ENCODE measurements at regions not wholly inside any gene's neighbourhood (a gene's known extent, or its start where the extent isn't known, plus 50 kb on each side); places are given as distances from the start of the nearest gene placed in this dataset.
A peak's percentile ranks its signal among the peaks of the same experiment; 100 is the strongest.

- TF ChIP-seq ZNF652 (CRISPR knock-in tag; IDR thresholded peaks at IDR 0.05; ENCODE audit: borderline replicate concordance, low read depth) (peak; percentile 74), ZNF367 (CRISPR knock-in tag; IDR thresholded peaks at IDR 0.05; ENCODE audit: borderline replicate concordance) (no peak)
- 0% methylated on average over 2 of the region's 2 CpGs for WGBS (ENCODE audit: low lambda C conversion rate)
- H4K20me1 ChIP-seq (ENCODE audit: insufficient read depth, low read length): no peaks in the 10 kb centered on the region
- no peak for FAIRE-seq
- H3K79me2 ChIP-seq (ENCODE audit: insufficient read depth, low read length): no peaks in the 10 kb centered on the region
- ChIA-PET POLR2A (no interaction called here), CTCF (ENCODE audit: low intra/inter-chr PET ratio, low total read pairs) (no interaction called here)
- H3K27ac ChIP-seq (ENCODE audit: extremely low read length, insufficient read depth, low read length): no peak overlapping the region
- no peaks in the 10 kb centered on the region for H3K36me3 ChIP-seq (replicated peaks in 1 of 2; ENCODE audit: control insufficient read depth in 1 of 2, insufficient read depth in 2 of 2, low read length in 2 of 2)
- H3K4me2 ChIP-seq (ENCODE audit: low read depth, low read length): no peak overlapping the region
- intact Hi-C loops (cut with micrococcal nuclease; ENCODE audit: unreplicated experiment) (no loop called here), in situ Hi-C loops (cut with HindIII; ENCODE audit: extremely low pct_ligation_motif_present, low pct_unique_long_range_greater_than_20kb) (no loop called here)
- H3K27me3 ChIP-seq (ENCODE audit: control insufficient read depth in 1 of 2, insufficient read depth in 2 of 2, low read length in 2 of 2): no peaks in the 10 kb centered on the region
- peak; percentile 31 for DNase-seq (ENCODE audit: low spot score)
- no peaks in the 10 kb centered on the region for H3K9me3 ChIP-seq (ENCODE audit: low read length)
- no peaks in the 10 kb centered on the region for H3K4me1 ChIP-seq (ENCODE audit: insufficient read depth, low read length)
- H2AFZ ChIP-seq (ENCODE audit: low read length): no peak overlapping the region
- no peak overlapping the region for H3K4me3 ChIP-seq (replicated peaks in 1 of 3; ENCODE audit: insufficient read depth in 1 of 3, low read depth in 2 of 3, low read length in 3 of 3)
- ATAC-seq: no peak
- H3K9ac ChIP-seq (ENCODE audit: insufficient read depth, low read depth, low read length): no peak overlapping the region
- no TSS peak for BruUV-seq (replicated peaks)
Measured at GRCh38 chr10:58023341-58024073, 244.2 kb downstream of the IPMK start.

- Histone ChIP-seq H3K36me3 (replicated peaks in 1 of 2; ENCODE audit: control insufficient read depth in 1 of 2, insufficient read depth in 2 of 2, low read length in 2 of 2) (no peaks in the 10 kb centered on the region), H3K4me2 (ENCODE audit: low read depth, low read length) (no peak overlapping the region), H3K79me2 (ENCODE audit: insufficient read depth, low read length) (no peaks in the 10 kb centered on the region), H3K4me3 (replicated peaks in 1 of 3; ENCODE audit: insufficient read depth in 1 of 3, low read depth in 2 of 3, low read length in 3 of 3) (no peak overlapping the region), H3K9ac (ENCODE audit: insufficient read depth, low read depth, low read length) (no peak overlapping the region), H3K4me1 (ENCODE audit: insufficient read depth, low read length) (no peaks in the 10 kb centered on the region), H4K20me1 (ENCODE audit: insufficient read depth, low read length) (no peaks in the 10 kb centered on the region), H3K27ac (ENCODE audit: extremely low read length, insufficient read depth, low read length) (no peak overlapping the region), H3K27me3 (ENCODE audit: control insufficient read depth in 1 of 2, insufficient read depth in 2 of 2, low read length in 2 of 2) (no peaks in the 10 kb centered on the region), H3K9me3 (ENCODE audit: low read length) (no peaks in the 10 kb centered on the region), H2AFZ (ENCODE audit: low read length) (no peak overlapping the region)
- BruUV-seq (replicated peaks): no TSS peak
- no peak for DNase-seq (ENCODE audit: low spot score)
- POLR2A ChIA-PET: no interaction called here
- 3% methylated on average over 3 of the region's 3 CpGs for WGBS (ENCODE audit: low lambda C conversion rate)
- FAIRE-seq: no peak
- intact Hi-C loops (cut with micrococcal nuclease; ENCODE audit: unreplicated experiment) (no loop called here), in situ Hi-C loops (cut with HindIII; ENCODE audit: extremely low pct_ligation_motif_present, low pct_unique_long_range_greater_than_20kb) (no loop called here)
- ATAC-seq: no peak
- CTCF ChIA-PET (ENCODE audit: low intra/inter-chr PET ratio, low total read pairs): no interaction called here
- TF ChIP-seq TEAD2 (CRISPR knock-in tag; IDR thresholded peaks at IDR 0.05) (no peak), FOXA1 (IDR thresholded peaks at IDR 0.05) (no peak), FOXA1 (CRISPR knock-in tag; IDR thresholded peaks at IDR 0.05) (no peak), SNAI1 (CRISPR knock-in tag; IDR thresholded peaks at IDR 0.05; ENCODE audit: borderline replicate concordance) (no peak), PREB (CRISPR knock-in tag; IDR thresholded peaks at IDR 0.05) (no peak), KLF11 (CRISPR knock-in tag; IDR thresholded peaks at IDR 0.05) (no peak), TFE3 (CRISPR knock-in tag; IDR thresholded peaks at IDR 0.05) (no peak), ZEB1 (IDR thresholded peaks at IDR 0.05; ENCODE audit: insufficient replicate concordance, low read depth) (no peak), SRSF4 (IDR thresholded peaks at IDR 0.05; ENCODE audit: low read depth, low read length, poor library complexity, severe bottlenecking) (no peak), TOPORS (CRISPR knock-in tag; IDR thresholded peaks at IDR 0.05) (no peak), ZNF232 (CRISPR knock-in tag; IDR thresholded peaks at IDR 0.05; ENCODE audit: borderline replicate concordance) (no peak)
Measured at GRCh38 chr10:58019863-58020537, 247.7 kb downstream of the IPMK start.

All from HepG2 (cell line).